ENCODE measurements at regions not wholly inside any gene's neighbourhood (a gene's known extent, or its start where the extent isn't known, plus 50 kb on each side); places are given as distances from the start of the nearest gene placed in this dataset.

DNA sequence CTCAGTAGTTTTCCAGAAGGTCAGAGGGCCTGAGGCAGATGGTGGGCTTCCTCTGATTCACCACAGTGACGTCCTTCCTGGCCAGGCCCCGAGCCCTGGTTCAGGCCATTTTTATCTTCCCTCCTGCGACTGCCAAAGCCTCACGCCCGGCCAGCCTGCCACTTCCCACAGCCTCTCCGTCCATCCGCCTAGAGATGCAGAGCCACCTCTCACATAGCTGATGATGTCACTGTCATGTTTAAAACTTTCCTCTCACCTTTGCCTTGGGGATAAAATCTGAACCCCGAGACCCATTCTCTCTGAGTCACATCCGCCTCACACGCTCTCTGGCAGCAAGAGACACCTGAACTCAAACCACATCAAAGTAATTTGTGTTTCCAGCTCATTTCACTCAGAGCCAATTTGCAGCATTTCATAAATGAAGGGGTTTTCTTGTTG, 175.3 kb downstream of the QDPR start:
- DNase-seq (ENCODE audit: low spot score in 2 of 2): no peak
- intact Hi-C loops (cut with DNase I; ENCODE audit: low total_unique reads): no loop called here
- Histone ChIP-seq H3K4me3 (no peak overlapping the region), H3K9me3 (no peaks in the 10 kb centered on the region), H3K4me1 (no peaks in the 10 kb centered on the region), H3K27ac (no peak overlapping the region), H3K36me3 (no peaks in the 10 kb centered on the region), H3K27me3 (no peaks in the 10 kb centered on the region)
- TF ChIP-seq, protein P1, sequence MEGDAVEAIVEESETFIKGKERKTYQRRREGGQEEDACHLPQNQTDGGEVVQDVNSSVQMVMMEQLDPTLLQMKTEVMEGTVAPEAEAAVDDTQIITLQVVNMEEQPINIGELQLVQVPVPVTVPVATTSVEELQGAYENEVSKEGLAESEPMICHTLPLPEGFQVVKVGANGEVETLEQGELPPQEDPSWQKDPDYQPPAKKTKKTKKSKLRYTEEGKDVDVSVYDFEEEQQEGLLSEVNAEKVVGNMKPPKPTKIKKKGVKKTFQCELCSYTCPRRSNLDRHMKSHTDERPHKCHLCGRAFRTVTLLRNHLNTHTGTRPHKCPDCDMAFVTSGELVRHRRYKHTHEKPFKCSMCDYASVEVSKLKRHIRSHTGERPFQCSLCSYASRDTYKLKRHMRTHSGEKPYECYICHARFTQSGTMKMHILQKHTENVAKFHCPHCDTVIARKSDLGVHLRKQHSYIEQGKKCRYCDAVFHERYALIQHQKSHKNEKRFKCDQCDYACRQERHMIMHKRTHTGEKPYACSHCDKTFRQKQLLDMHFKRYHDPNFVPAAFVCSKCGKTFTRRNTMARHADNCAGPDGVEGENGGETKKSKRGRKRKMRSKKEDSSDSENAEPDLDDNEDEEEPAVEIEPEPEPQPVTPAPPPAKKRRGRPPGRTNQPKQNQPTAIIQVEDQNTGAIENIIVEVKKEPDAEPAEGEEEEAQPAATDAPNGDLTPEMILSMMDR (IDR thresholded peaks at IDR 0.05): no peak
- peak in 1 of 3 donors; percentile 24 for TF ChIP-seq POLR2AphosphoS5 (IDR thresholded peaks at IDR 0.05)

DNA sequence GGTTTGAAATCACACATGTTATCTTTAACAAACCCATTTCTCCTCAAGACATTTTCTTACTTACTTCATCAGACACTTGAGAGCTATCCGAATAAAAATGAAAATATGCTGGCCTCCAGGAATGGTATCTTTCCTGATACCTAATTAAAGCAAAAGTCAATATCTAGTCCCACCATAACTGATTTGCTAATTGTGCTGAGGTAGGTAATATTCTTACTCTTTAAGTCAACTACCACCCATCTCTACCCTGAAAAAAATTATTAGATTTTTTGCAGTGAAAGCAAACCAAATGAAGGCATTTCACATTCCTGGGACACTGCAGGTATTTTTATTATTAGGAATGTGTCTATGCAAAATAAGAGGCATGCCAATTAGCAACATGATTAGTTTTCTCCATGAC, 175.8 kb downstream of the QDPR start:
- intact Hi-C loops (cut with DNase I; ENCODE audit: low total_unique reads): no loop called here
- H3K27ac ChIP-seq: peak overlapping the region in 1 of 2 donors; percentile 7
- H3K36me3 ChIP-seq: no peaks in the 10 kb centered on the region

DNA sequence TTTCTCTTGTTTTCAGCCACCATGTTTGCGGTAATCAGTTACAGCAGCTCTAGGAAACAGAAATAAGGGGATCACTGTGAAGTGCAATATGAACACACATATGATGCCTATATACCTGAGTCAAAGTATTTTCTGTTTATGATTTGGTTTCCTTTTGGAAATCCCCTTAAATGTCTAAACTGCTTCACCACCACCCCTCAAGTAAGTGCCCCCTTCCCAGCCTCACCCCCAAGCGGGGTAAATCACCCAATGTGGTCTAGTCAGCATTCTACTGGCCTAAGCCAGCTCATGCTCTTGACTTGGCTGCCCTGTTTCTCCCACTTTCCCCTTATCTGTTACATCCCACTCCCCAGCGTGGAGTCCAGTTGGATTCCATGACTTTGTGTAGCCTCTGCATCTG, 176.5 kb downstream of the QDPR start:
- intact Hi-C loops (cut with DNase I; ENCODE audit: low total_unique reads): no loop called here
- Histone ChIP-seq H3K4me1 (no peaks in the 10 kb centered on the region), H3K4me3 (no peak overlapping the region), H3K27me3 (no peaks in the 10 kb centered on the region), H3K36me3 (no peaks in the 10 kb centered on the region), H3K27ac (peak overlapping the region in 1 of 2 donors; percentile 7), H3K9me3 (no peaks in the 10 kb centered on the region)
- no peak for DNase-seq (ENCODE audit: low spot score in 2 of 2)
- TF ChIP-seq POLR2AphosphoS5 (IDR thresholded peaks at IDR 0.05) (no peak), POLR2A (IDR thresholded peaks at IDR 0.05) (no peak)

More for the DNA sequence above, 175.8 kb downstream of the QDPR start:
- no peak for TF ChIP-seq POLR2AphosphoS5 (IDR thresholded peaks at IDR 0.05)
- TF ChIP-seq, protein P1 (IDR thresholded peaks at IDR 0.05): no peak
- TF ChIP-seq POLR2A (IDR thresholded peaks at IDR 0.05): no peak
- no peaks in the 10 kb centered on the region for H3K9me3 ChIP-seq
- H3K27me3 ChIP-seq: no peaks in the 10 kb centered on the region
- no peak for DNase-seq (ENCODE audit: low spot score in 2 of 2)
- H3K4me1 ChIP-seq: no peaks in the 10 kb centered on the region
- no peak overlapping the region for H3K4me3 ChIP-seq

DNA sequence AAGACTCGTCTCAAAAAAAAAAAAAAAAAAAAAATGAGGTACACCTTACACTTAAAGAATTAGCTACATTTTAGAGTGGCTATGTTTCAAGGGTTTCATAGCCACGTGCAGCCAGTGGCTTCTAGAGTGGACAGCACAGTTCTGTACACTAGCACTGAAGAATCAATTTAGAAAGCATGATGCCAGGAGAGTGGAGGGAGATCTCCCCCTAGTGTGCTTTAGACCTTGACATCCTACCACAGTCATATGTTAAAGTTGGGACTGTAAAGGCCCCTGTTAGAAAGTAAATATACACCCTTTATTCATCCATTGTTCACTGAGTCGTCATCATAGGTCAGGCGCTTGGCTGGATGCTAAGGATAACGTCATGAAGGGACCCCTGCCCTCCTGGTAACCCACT, 179.4 kb downstream of the QDPR start:
- Histone ChIP-seq H3K4me3 (no peak overlapping the region), H3K36me3 (no peaks in the 10 kb centered on the region), H3K4me1 (no peaks in the 10 kb centered on the region), H3K9me3 (no peaks in the 10 kb centered on the region), H3K27me3 (no peaks in the 10 kb centered on the region), H3K27ac (no peak overlapping the region)
- intact Hi-C loops (cut with DNase I; ENCODE audit: low total_unique reads): no loop called here
- no peak for DNase-seq (ENCODE audit: low spot score in 2 of 2)
- TF ChIP-seq POLR2AphosphoS5 (IDR thresholded peaks at IDR 0.05) (no peak), POLR2A (IDR thresholded peaks at IDR 0.05) (no peak)
- TF ChIP-seq, protein P1 (IDR thresholded peaks at IDR 0.05): no peak

DNA sequence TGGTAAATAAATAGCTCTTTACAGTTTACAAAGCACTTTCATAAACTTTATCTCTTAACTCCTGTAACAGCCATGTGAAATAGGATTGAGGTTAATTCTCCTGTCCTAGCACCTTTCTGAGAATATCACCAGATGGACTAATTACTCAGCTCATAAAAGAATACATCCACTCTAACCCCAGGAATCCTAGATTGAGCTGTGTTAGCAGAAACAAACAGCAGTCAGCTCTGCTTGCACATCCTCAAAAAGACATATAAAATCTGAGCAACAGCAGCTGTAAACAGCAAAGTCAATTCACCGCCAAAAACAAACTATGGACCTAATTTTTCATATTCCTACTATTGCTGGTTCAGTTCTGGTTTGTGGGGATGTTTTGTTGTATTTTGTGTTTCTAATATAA, 182.8 kb downstream of the QDPR start:
- Histone ChIP-seq H3K27me3 (no peaks in the 10 kb centered on the region), H3K27ac (peak overlapping the region in 1 of 2 donors; percentile 58), H3K9me3 (no peaks in the 10 kb centered on the region), H3K4me3 (no peak overlapping the region), H3K36me3 (no peaks in the 10 kb centered on the region), H3K4me1 (no peaks in the 10 kb centered on the region)
- DNase-seq (ENCODE audit: low spot score in 2 of 2): no peak
- TF ChIP-seq, protein P1 (IDR thresholded peaks at IDR 0.05): no peak
- TF ChIP-seq POLR2A (IDR thresholded peaks at IDR 0.05) (no peak), POLR2AphosphoS5 (IDR thresholded peaks at IDR 0.05) (no peak)
- intact Hi-C loops (cut with DNase I; ENCODE audit: low total_unique reads): no loop called here

All from breast epithelium (tissue), 4 donors.